ENCODE measurements at regions not wholly inside any gene's neighbourhood (a gene's known extent, or its start where the extent isn't known, plus 50 kb on each side); places are given as distances from the start of the nearest gene placed in this dataset.

GRCh38 chr15:36239509-36239908 is 339.9 kb upstream of the CDIN1 start:
- no peak for TF ChIP-seq CTCF (IDR thresholded peaks at IDR 0.05 in 4 of 5, conservative IDR thresholded peaks at IDR 0.05 in 1 of 5)
- TF ChIP-seq POLR2A (IDR thresholded peaks at IDR 0.05), result no peak
